Left lung (tissue), 4 donors: ENCODE measurements at regions not wholly inside any gene's neighbourhood (a gene's known extent, or its start where the extent isn't known, plus 50 kb on each side); places are given as distances from the start of the nearest gene placed in this dataset.
"Not testable (repeated sequence)": the region's sequence is repeated elsewhere in the genome, so short reads cannot be mapped to it uniquely, and the experiment has no call there.

ENCODE experiments used
- ATAC-seq: fragments of 200-7000 bp; cut with Tn5 transposase; one replicate; pipeline ENCODE4 v1.9.1; 2020; ENCODE audit warnings: moderate library complexity
- DNase-seq, 4 donors: peaks; one replicate each; pipeline ENCODE4 v3.0.0-alpha.2; 2013 to 2020
- H3K27ac ChIP-seq, 2 donors: fragments of 200-600 bp; sonication (generic) in 1 of 2; one replicate each; pipeline versions ENCODE4 v1.5.0 to v1.8.0; 2020 to 2021
- H3K27me3 ChIP-seq, 2 donors: fragments of 200-600 bp; sonication (generic) in 1 of 2; one replicate each; pipeline versions ENCODE4 v1.5.0 to v1.8.0; 2020 to 2021
- H3K36me3 ChIP-seq, 2 donors: fragments of 200-600 bp; sonication (generic) in 1 of 2; one replicate each; pipeline versions ENCODE4 v1.5.0 to v1.8.0; 2020 to 2021
- H3K4me1 ChIP-seq, 2 donors: fragments of 200-600 bp; one replicate each; pipeline ENCODE4 v1.8.0; 2021
- H3K4me3 ChIP-seq, 2 donors: fragments of 200-600 bp; sonication (generic) in 1 of 2; one replicate each; pipeline versions ENCODE4 v1.5.0 to v1.8.0; 2020 to 2021; ENCODE audit warnings: mild to moderate bottlenecking in 1 of 2
- H3K9me3 ChIP-seq, 2 donors: fragments of 200-600 bp; sonication (generic) in 1 of 2; one replicate each; pipeline versions ENCODE4 v1.5.0 to v1.8.0; 2020 to 2021
- CTCF ChIP-seq, 2 donors: fragments of 200-600 bp; sonication (generic) in 1 of 2; IDR thresholded peaks; one replicate each; pipeline versions ENCODE4 v1.5.0 to v1.8.0; 2021; ENCODE audit warnings: antibody characterized with exemption in 2 of 2
- intact Hi-C, 2 donors: fragments of 100-400 bp; cut with DNase I; formaldehyde crosslinking; loops; one replicate each; pipeline versions ENCODE4 v1.11.2 to v1.14.2; 2022
- donor health status: DM: no; HTN: yes; CAD: no.
- donor health status: DM: no; HTN: no; CAD: no.

GRCh38 chr18:38752430-38752829 is 1186.8 kb upstream of the CELF4 start:
- no peak for TF ChIP-seq CTCF (IDR thresholded peaks at IDR 0.05)
- no peak for ATAC-seq
- H3K36me3 ChIP-seq: no peaks in the 10 kb centered on the region
- DNase-seq: no peak
- H3K27ac ChIP-seq: no peak overlapping the region
- H3K4me1 ChIP-seq: no peaks in the 10 kb centered on the region
- no peaks in the 10 kb centered on the region for H3K27me3 ChIP-seq
- H3K9me3 ChIP-seq: no peaks in the 10 kb centered on the region
- intact Hi-C loops: no loop called here
- no peak overlapping the region for H3K4me3 ChIP-seq

- no peaks in the 10 kb centered on the region for H3K4me1 ChIP-seq
- H3K36me3 ChIP-seq: no peaks in the 10 kb centered on the region
- no peak overlapping the region for H3K27ac ChIP-seq
- intact Hi-C loops: no loop called here
- no peak for ATAC-seq
- no peak overlapping the region for H3K4me3 ChIP-seq
- no peaks in the 10 kb centered on the region for H3K9me3 ChIP-seq
- peak in 3 of 4 donors; percentile 10 to 50 (median 47) for DNase-seq
- TF ChIP-seq CTCF (IDR thresholded peaks at IDR 0.05): no peak
- H3K27me3 ChIP-seq: no peaks in the 10 kb centered on the region
These were observed 1186.3 kb upstream of the CELF4 start for GRCh38 chr18:38751898-38752297.

- no peak for ATAC-seq
- intact Hi-C loops: no loop called here
- no peak overlapping the region for H3K4me3 ChIP-seq
These were observed 1185.6 kb upstream of the CELF4 start for GRCh38 chr18:38751211-38751610.

GRCh38 chr18:38750751-38751150 is 1185.2 kb upstream of the CELF4 start:
- no peak for ATAC-seq

More at GRCh38 chr18:38751211-38751610, 1185.6 kb upstream of the CELF4 start:
- Histone ChIP-seq H3K27me3 (no peaks in the 10 kb centered on the region), H3K9me3 (no peaks in the 10 kb centered on the region), H3K4me1 (no peaks in the 10 kb centered on the region), H3K36me3 (no peaks in the 10 kb centered on the region), H3K27ac (no peak overlapping the region)
- no peak for DNase-seq
- no peak for TF ChIP-seq CTCF (IDR thresholded peaks at IDR 0.05)

DNA sequence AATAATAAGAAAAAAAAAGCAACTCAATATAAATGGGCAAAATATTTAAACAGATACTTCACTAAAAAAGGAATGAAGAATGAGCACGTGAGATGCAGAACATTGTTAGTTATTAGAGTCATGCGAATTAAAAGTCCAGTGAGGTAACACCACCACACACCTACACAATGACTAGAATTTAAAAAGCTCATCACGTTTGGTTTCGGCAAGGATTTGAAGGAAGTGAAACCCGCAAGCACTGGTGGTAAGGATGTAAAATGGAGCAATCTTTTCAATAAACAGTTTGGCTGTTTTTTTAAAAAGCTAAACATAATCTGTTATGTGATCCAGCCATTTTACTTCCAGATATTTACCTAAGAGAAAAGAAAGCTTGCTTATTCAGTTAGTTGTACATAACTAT is 1181.6 kb upstream of the CELF4 start:
- Histone ChIP-seq H3K4me1 (no peaks in the 10 kb centered on the region), H3K27me3 (no peaks in the 10 kb centered on the region), H3K27ac (no peak overlapping the region), H3K9me3 (no peaks in the 10 kb centered on the region), H3K36me3 (no peaks in the 10 kb centered on the region), H3K4me3 (no peak overlapping the region)
- ATAC-seq (no peak), DNase-seq (no peak)
- intact Hi-C loops: no loop called here
- no peak for TF ChIP-seq CTCF (IDR thresholded peaks at IDR 0.05)

More at GRCh38 chr18:38750751-38751150, 1185.2 kb upstream of the CELF4 start:
- Histone ChIP-seq H3K27me3 (no peaks in the 10 kb centered on the region), H3K36me3 (no peaks in the 10 kb centered on the region), H3K4me3 (no peak overlapping the region), H3K4me1 (no peaks in the 10 kb centered on the region), H3K27ac (no peak overlapping the region), H3K9me3 (no peaks in the 10 kb centered on the region)
- no peak for DNase-seq
- no peak for TF ChIP-seq CTCF (IDR thresholded peaks at IDR 0.05)
- intact Hi-C loops: no loop called here

- H3K9me3 ChIP-seq, H3K4me3 ChIP-seq, intact Hi-C loops, H3K27ac ChIP-seq, H3K4me1 ChIP-seq, ATAC-seq, DNase-seq, H3K36me3 ChIP-seq, H3K27me3 ChIP-seq: not testable (repeated sequence)
These were observed 1154.6 kb upstream of the CELF4 start for GRCh38 chr18:38720181-38720580.
